ENCODE measurements at regions not wholly inside any gene's neighbourhood (a gene's known extent, or its start where the extent isn't known, plus 50 kb on each side); places are given as distances from the start of the nearest gene placed in this dataset.

GRCh38 chr21:16709866-16710550 is 802.8 kb upstream of the CXADR start:
- Mint-ChIP-seq H3K4me3 (ENCODE audit: unreplicated experiment) (no peak overlapping the region), H3K27ac (ENCODE audit: unreplicated experiment) (no peak overlapping the region), H3K4me1 (ENCODE audit: unreplicated experiment) (no peaks in the 10 kb centered on the region), H3K36me3 (ENCODE audit: low read depth, unreplicated experiment) (no peaks in the 10 kb centered on the region), H3K27me3 (ENCODE audit: unreplicated experiment) (no peaks in the 10 kb centered on the region), H3K9me3 (ENCODE audit: unreplicated experiment) (no peaks in the 10 kb centered on the region)
- no peak for DNase-seq (ENCODE audit: low spot score)
- TF ChIP-seq CTCF (IDR thresholded peaks at IDR 0.05; ENCODE audit: unreplicated experiment), result no peak

GRCh38 chr21:16711757-16712156 is 801.1 kb upstream of the CXADR start:
- DNase-seq (ENCODE audit: low spot score), result no peak
- no peaks in the 10 kb centered on the region for H3K9me3 Mint-ChIP-seq (ENCODE audit: unreplicated experiment)
- H3K4me3 Mint-ChIP-seq (ENCODE audit: unreplicated experiment), result no peak overlapping the region
- H3K4me1 Mint-ChIP-seq (ENCODE audit: unreplicated experiment), result no peaks in the 10 kb centered on the region
- no peak for TF ChIP-seq CTCF (IDR thresholded peaks at IDR 0.05; ENCODE audit: unreplicated experiment)
- no peaks in the 10 kb centered on the region for H3K27me3 Mint-ChIP-seq (ENCODE audit: unreplicated experiment)
- no peak overlapping the region for H3K27ac Mint-ChIP-seq (ENCODE audit: unreplicated experiment)
- no peaks in the 10 kb centered on the region for H3K36me3 Mint-ChIP-seq (ENCODE audit: low read depth, unreplicated experiment)

GRCh38 chr21:16713331-16714117 is 799.3 kb upstream of the CXADR start:
- H3K27me3 Mint-ChIP-seq (ENCODE audit: unreplicated experiment), result no peaks in the 10 kb centered on the region
- H3K4me1 Mint-ChIP-seq (ENCODE audit: unreplicated experiment), result no peaks in the 10 kb centered on the region
- H3K27ac Mint-ChIP-seq (ENCODE audit: unreplicated experiment), result no peak overlapping the region
- H3K4me3 Mint-ChIP-seq (ENCODE audit: unreplicated experiment), result no peak overlapping the region
- no peaks in the 10 kb centered on the region for H3K9me3 Mint-ChIP-seq (ENCODE audit: unreplicated experiment)
- no peaks in the 10 kb centered on the region for H3K36me3 Mint-ChIP-seq (ENCODE audit: low read depth, unreplicated experiment)
- no peak for DNase-seq (ENCODE audit: low spot score)
- no peak for TF ChIP-seq CTCF (IDR thresholded peaks at IDR 0.05; ENCODE audit: unreplicated experiment)

GRCh38 chr21:16740511-16740910 is 772.3 kb upstream of the CXADR start:
- no peaks in the 10 kb centered on the region for H3K36me3 Mint-ChIP-seq (ENCODE audit: low read depth, unreplicated experiment)
- TF ChIP-seq CTCF (IDR thresholded peaks at IDR 0.05; ENCODE audit: unreplicated experiment), result no peak
- DNase-seq (ENCODE audit: low spot score), result no peak
- peaks cover 2% of the 10 kb centered on the region for H3K27me3 Mint-ChIP-seq (ENCODE audit: unreplicated experiment)
- H3K9me3 Mint-ChIP-seq (ENCODE audit: unreplicated experiment), result no peaks in the 10 kb centered on the region
- H3K4me1 Mint-ChIP-seq (ENCODE audit: unreplicated experiment), result no peaks in the 10 kb centered on the region
- H3K4me3 Mint-ChIP-seq (ENCODE audit: unreplicated experiment), result no peak overlapping the region
- H3K27ac Mint-ChIP-seq (ENCODE audit: unreplicated experiment), result no peak overlapping the region

- H3K4me3 Mint-ChIP-seq (ENCODE audit: unreplicated experiment), result no peak overlapping the region
- no peaks in the 10 kb centered on the region for H3K4me1 Mint-ChIP-seq (ENCODE audit: unreplicated experiment)
- no peaks in the 10 kb centered on the region for H3K9me3 Mint-ChIP-seq (ENCODE audit: unreplicated experiment)
- no peak for DNase-seq (ENCODE audit: low spot score)
- H3K27me3 Mint-ChIP-seq (ENCODE audit: unreplicated experiment), result peaks cover 2% of the 10 kb centered on the region
- no peak for TF ChIP-seq CTCF (IDR thresholded peaks at IDR 0.05; ENCODE audit: unreplicated experiment)
- H3K27ac Mint-ChIP-seq (ENCODE audit: unreplicated experiment), result no peak overlapping the region
- no peaks in the 10 kb centered on the region for H3K36me3 Mint-ChIP-seq (ENCODE audit: low read depth, unreplicated experiment)
Measured at GRCh38 chr21:16741141-16741665, 771.6 kb upstream of the CXADR start.
